Tibial artery (tissue), 4 donors: ENCODE measurements at regions not wholly inside any gene's neighbourhood (a gene's known extent, or its start where the extent isn't known, plus 50 kb on each side); places are given as distances from the start of the nearest gene placed in this dataset.
A peak's percentile ranks its signal among the peaks of the same experiment; 100 is the strongest.

Source experiments
- DNase-seq, 2 donors: peaks; one replicate each; pipeline ENCODE4 v3.0.0-alpha.2; 2019
- H3K27ac ChIP-seq, 2 donors: fragments of 200-600 bp; sonication (generic) in 1 of 2; 1 replicate in 1 of 2; 2 replicates in 1 of 2; pipeline ENCODE4 v1.5.1; 2018 to 2019; ENCODE audit warnings: mild to moderate bottlenecking in 1 of 2
- H3K27me3 ChIP-seq, 2 donors: fragments of 200-600 bp; sonication (generic) in 1 of 2; one replicate each; pipeline versions ENCODE4 v1.5.1 to v1.6.0; 2016 to 2019
- H3K36me3 ChIP-seq, 3 donors: fragments of 200-600 bp; sonication (generic) in 2 of 3; one replicate each; pipeline ENCODE4 v1.5.1; 2016 to 2019; ENCODE audit warnings: mild to moderate bottlenecking in 2 of 3
- H3K4me1 ChIP-seq, 4 donors: fragments of 200-600 bp; sonication (generic) in 2 of 4; 1 replicate in 3 of 4; 2 replicates in 1 of 4; pipeline ENCODE4 v1.5.1; 2016 to 2019
- H3K4me3 ChIP-seq, 2 donors: fragments of 200-600 bp; sonication (generic) in 1 of 2; 1 replicate in 1 of 2; 2 replicates in 1 of 2; pipeline ENCODE4 v1.5.1; 2018 to 2019; ENCODE audit warnings: mild to moderate bottlenecking in 2 of 2
- H3K9me3 ChIP-seq, 3 donors: fragments of 200-600 bp; sonication (generic) in 1 of 3; one replicate each; pipeline ENCODE4 v1.5.1; 2016 to 2019
- CTCF ChIP-seq, 2 experiments: fragments of 200-600 bp in 1 of 2; fragments of 450-650 bp in 1 of 2; IDR thresholded peaks; one replicate each; pipeline ENCODE4 v1.5.1; 2017 to 2019; ENCODE audit warnings: antibody characterized with exemption in 2 of 2, mild to moderate bottlenecking in 1 of 2, moderate library complexity in 1 of 2
- intact Hi-C: fragments of 100-400 bp; cut with DNase I; formaldehyde crosslinking; loops from one replicate; pipeline ENCODE4 v1.15.0; 2023; ENCODE audit warnings: low total_unique reads

DNA sequence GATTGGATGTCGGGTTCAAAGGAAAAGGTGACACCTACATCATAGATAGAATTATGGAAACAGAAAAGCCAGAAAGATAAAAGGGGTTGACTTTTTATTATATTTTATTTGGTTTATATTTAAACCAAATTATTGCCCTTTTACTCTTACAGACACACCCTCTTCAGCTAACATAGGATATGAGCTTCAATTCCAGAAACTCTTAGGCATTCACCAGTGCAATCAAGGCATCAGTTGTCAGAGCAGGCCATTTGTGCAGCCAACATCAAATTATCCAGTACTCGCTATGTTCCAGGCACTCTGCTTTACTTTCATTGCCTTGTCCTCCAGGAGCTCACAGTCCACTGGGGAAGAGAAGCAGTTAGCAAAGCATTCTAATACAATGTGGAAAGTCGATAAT is 347.5 kb downstream of the TFEC start:
- TF ChIP-seq CTCF (IDR thresholded peaks at IDR 0.05) = no peak
- no peaks in the 10 kb centered on the region for H3K36me3 ChIP-seq
- no peaks in the 10 kb centered on the region for H3K27me3 ChIP-seq
- no peak overlapping the region for H3K27ac ChIP-seq
- intact Hi-C loops = no loop called here
- no peaks in the 10 kb centered on the region for H3K9me3 ChIP-seq
- DNase-seq = no peak
- no peak overlapping the region for H3K4me3 ChIP-seq
- H3K4me1 ChIP-seq = no peaks in the 10 kb centered on the region

DNA sequence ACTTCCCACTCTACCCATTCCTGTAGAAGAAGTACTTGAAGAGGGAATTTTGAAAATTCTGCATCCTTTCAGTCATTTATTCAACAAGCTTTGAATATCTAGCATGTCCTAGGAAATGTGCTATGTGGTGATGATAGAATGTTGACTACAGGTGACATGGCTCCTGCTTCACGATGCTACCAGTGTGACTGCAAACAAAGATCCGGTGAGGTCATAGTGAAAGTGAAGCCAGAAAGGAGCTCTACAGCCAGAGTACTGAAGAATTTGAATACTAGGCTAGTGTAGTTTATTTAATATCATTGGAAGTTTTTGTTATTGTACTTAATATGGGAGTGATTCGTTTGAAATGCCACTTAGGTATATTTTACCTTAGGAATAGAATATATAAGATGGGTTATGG is 348.1 kb downstream of the TFEC start:
- Histone ChIP-seq H3K27me3 (no peaks in the 10 kb centered on the region), H3K4me3 (no peak overlapping the region), H3K4me1 (no peaks in the 10 kb centered on the region), H3K27ac (no peak overlapping the region), H3K9me3 (no peaks in the 10 kb centered on the region), H3K36me3 (no peaks in the 10 kb centered on the region)
- DNase-seq = no peak
- intact Hi-C loops = no loop called here
- no peak for TF ChIP-seq CTCF (IDR thresholded peaks at IDR 0.05)

GRCh38 chr7:115680921-115681320 is 349.6 kb downstream of the TFEC start:
- Histone ChIP-seq H3K4me1 (no peaks in the 10 kb centered on the region), H3K4me3 (no peak overlapping the region), H3K36me3 (no peaks in the 10 kb centered on the region), H3K27ac (no peak overlapping the region), H3K9me3 (no peaks in the 10 kb centered on the region), H3K27me3 (no peaks in the 10 kb centered on the region)
- no peak for TF ChIP-seq CTCF (IDR thresholded peaks at IDR 0.05)
- DNase-seq = no peak
- intact Hi-C loops = no loop called here

GRCh38 chr7:115679976-115680375 is 350.6 kb downstream of the TFEC start:
- intact Hi-C loops = no loop called here
- DNase-seq = no peak

DNA sequence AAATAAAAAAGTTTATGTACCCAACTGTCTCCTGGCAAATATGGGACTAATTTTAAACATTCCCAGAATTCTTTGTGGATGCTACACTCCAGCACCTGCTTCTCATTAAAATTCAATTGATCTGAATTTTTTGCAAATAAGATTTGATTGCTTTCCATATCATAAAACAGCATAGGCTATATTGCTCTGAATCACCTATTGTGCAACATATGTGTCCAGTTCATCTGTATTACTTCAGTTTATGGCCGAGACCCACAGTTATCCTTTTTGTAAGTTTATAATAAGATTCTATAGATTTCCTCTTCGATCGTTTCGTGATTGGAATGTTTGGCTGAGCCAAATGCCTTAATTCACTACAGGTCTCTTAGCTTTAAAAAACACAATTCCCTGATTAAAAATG is 351.1 kb downstream of the TFEC start:
- H3K27me3 ChIP-seq = no peaks in the 10 kb centered on the region
- no peaks in the 10 kb centered on the region for H3K4me1 ChIP-seq
- no peaks in the 10 kb centered on the region for H3K9me3 ChIP-seq
- no peak for DNase-seq
- H3K36me3 ChIP-seq = no peaks in the 10 kb centered on the region
- no peak overlapping the region for H3K4me3 ChIP-seq
- no peak for TF ChIP-seq CTCF (IDR thresholded peaks at IDR 0.05)
- H3K27ac ChIP-seq = no peak overlapping the region
- intact Hi-C loops = no loop called here

More at GRCh38 chr7:115679976-115680375, 350.6 kb downstream of the TFEC start:
- H3K27me3 ChIP-seq = no peaks in the 10 kb centered on the region
- TF ChIP-seq CTCF (IDR thresholded peaks at IDR 0.05) = peak in 1 of 2 experiments; percentile 14
- H3K27ac ChIP-seq = no peak overlapping the region
- H3K4me1 ChIP-seq = no peaks in the 10 kb centered on the region
- no peaks in the 10 kb centered on the region for H3K9me3 ChIP-seq
- H3K36me3 ChIP-seq = no peaks in the 10 kb centered on the region
- H3K4me3 ChIP-seq = no peak overlapping the region
